Epithelial cell of proximal tubule (primary cell): ENCODE measurements at regions not wholly inside any gene's neighbourhood (a gene's known extent, or its start where the extent isn't known, plus 50 kb on each side); places are given as distances from the start of the nearest gene placed in this dataset.
"Not testable (repeated sequence)": the region's sequence is repeated elsewhere in the genome, so short reads cannot be mapped to it uniquely, and the experiment has no call there.

Experiments
- DNase-seq: peaks from one replicate; pipeline ENCODE4 v3.0.0-alpha.2; 2011; ENCODE audit warnings: low read depth
- H3K4me3 ChIP-seq: 2 replicates; pipeline ENCODE4 v1.5.1; 2011; ENCODE audit warnings: low read depth, mild to moderate bottlenecking, low read length
- TF ChIP-seq, protein P1 (sequence below): conservative IDR thresholded peaks from 2 replicates; pipeline ENCODE4 v1.5.1; 2012; ENCODE audit warnings: low read depth, mild to moderate bottlenecking, low read length

DNA sequence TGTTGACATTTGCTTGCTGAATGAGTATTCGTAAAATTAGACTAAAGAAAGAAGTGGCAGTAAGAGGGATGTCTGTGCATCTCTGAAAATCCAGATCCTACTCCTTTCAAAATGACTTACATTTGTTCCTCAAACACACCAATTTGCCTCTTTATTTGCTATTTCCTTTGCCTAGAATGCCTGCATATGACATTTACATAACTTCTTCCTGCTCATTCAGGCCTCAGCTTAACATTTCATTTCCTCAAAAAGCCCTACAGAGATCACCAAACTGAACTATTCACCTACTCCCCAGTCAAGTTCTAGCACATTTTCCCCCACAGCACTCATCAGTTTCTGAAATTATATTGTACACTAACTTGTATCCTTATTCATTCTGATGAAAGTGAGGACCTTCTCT lies 907.2 kb downstream of the LRFN5 start:
- no peak for DNase-seq

DNA sequence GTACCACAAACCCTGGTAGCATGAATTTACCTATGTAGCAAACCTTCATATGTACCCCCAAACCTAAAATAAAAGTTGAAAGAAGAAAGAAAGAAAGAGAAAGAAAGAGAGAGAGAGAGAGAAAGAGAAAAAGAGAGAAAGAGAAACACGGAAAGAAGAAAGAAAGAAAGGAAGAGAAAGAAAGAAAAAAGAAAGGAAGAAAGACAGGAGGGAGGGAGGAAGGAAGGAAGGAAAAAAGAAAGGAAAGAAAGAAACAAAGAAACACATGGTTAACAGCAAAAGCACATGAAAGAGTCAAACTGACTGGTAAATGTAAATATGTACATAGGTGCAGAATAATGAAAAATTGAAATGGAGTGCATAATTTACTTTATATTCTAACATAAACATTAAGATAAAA lies 903.4 kb downstream of the LRFN5 start:
- H3K4me3 ChIP-seq, result no peak overlapping the region
- TF ChIP-seq, protein P1, sequence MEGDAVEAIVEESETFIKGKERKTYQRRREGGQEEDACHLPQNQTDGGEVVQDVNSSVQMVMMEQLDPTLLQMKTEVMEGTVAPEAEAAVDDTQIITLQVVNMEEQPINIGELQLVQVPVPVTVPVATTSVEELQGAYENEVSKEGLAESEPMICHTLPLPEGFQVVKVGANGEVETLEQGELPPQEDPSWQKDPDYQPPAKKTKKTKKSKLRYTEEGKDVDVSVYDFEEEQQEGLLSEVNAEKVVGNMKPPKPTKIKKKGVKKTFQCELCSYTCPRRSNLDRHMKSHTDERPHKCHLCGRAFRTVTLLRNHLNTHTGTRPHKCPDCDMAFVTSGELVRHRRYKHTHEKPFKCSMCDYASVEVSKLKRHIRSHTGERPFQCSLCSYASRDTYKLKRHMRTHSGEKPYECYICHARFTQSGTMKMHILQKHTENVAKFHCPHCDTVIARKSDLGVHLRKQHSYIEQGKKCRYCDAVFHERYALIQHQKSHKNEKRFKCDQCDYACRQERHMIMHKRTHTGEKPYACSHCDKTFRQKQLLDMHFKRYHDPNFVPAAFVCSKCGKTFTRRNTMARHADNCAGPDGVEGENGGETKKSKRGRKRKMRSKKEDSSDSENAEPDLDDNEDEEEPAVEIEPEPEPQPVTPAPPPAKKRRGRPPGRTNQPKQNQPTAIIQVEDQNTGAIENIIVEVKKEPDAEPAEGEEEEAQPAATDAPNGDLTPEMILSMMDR, result no peak
- no peak for DNase-seq

More for the DNA sequence above, 907.2 kb downstream of the LRFN5 start:
- H3K4me3 ChIP-seq, result no peak overlapping the region
- TF ChIP-seq, protein P1, result no peak

DNA sequence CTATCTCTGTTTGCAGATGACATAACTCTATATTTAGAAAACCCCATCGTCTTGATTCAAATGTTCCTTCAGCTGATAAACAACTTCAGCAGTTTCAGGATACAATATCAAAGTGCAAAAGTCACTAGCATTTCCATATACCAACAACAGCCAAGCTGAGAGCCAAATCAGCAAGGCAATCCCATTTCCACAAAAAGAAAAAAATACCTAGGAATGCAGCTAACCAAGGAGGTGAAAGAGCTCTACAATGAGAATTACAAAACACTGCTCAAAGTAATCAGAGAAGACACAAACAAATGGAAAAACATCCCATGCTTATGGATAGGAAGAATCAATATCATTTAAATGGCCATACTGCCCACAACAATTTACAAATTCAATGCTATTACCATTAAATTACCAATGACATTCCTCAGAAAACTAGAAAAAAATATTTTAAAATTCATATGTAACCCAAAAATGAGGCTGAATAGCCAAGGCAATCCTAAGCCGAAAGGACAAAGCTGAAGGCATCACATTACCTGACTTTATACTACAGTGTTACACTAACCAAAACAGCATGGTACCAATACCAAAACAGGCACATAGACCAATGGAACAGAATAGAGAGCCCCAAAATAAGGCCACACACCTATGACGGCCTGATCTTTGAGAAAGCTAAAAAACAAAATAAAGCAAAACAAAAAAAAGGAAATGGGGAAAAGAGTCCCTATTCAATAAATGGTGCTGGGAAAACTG lies 901.7 kb downstream of the LRFN5 start:
- no peak for DNase-seq
- TF ChIP-seq, protein P1, result no peak

DNA sequence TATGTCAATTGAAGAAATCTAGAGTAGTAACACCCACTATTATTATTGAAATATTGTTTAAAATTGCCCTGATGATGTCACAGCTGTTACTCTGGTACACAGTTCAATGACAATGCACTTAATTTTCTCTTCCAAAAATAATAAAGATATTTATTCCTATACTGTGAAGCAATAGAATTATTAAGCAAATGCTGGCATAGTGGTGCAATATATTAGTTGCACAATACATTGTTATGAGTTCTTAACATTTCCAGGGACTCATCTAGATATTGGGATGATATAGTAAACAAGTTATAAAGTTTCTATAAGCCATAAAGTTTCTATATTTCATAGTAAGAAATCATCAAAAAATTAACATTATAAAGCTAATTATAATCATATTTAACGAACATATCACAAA lies 897.8 kb downstream of the LRFN5 start:
- TF ChIP-seq, protein P1, result no peak
- no peak overlapping the region for H3K4me3 ChIP-seq
- DNase-seq, result no peak

More for the DNA sequence above, 901.7 kb downstream of the LRFN5 start:
- no peak overlapping the region for H3K4me3 ChIP-seq

DNA sequence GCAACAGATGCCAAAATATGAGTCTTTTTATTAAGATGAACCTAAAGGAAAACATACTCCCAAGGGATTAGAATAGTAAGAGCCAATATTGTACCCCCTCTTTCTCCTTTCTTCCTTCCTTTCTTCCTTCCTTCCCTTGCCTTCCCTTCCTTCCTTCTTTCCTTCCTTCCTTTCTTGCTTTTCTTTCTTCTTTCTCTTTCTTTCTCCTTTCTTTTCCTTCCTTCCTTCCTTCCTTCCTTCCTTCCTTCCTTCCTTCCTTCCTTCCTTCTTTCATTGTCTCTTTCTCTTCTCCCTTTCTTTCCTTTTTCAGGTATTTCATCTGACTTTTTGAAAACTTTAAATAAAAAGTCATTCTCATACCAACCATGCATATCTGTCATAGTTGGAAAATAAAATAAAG lies 892.5 kb downstream of the LRFN5 start:
- no peak overlapping the region for H3K4me3 ChIP-seq
- no peak for DNase-seq
- TF ChIP-seq, protein P1, result no peak

DNA sequence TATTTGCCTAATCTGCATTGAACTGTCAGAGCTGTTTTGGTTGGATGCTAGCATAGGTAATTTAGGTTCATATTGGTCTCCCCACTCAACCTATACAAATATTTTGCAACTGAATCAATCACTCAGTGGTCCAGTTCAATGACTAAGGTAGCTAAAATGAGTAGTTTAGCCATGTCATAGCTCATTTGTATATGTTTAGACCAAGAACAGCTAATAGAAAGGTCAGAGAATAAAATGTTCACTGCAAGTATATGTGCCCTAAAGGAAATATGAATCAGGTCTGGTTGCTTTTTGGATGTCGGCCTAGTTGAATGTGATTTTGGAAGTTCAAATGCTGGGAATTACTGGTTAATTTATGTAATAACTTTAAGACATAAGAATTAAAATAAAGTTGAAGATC lies 883.9 kb downstream of the LRFN5 start:
- TF ChIP-seq, protein P1, result no peak
- DNase-seq, result no peak
- H3K4me3 ChIP-seq, result no peak overlapping the region

DNA sequence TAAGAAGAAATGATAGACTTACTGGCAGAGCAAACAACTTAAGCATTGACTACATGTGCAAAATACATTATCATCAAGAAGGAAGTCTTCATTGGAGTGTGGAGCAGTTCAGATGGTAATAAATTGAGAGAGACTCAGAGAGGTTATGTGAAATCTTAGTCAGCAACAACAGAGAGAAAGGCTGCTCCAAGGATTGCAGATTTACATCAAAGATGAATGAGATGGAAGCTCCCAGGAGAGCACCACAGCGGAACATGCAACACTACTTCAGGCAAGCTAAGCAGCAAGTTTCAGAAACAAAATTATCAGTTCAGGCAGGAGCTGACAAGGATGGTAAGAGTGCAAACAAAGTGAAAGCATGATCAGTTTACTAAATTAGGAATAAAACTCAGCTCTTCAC lies 882.3 kb downstream of the LRFN5 start:
- H3K4me3 ChIP-seq, result no peak overlapping the region
- TF ChIP-seq, protein P1, result no peak
- DNase-seq, result no peak

DNA sequence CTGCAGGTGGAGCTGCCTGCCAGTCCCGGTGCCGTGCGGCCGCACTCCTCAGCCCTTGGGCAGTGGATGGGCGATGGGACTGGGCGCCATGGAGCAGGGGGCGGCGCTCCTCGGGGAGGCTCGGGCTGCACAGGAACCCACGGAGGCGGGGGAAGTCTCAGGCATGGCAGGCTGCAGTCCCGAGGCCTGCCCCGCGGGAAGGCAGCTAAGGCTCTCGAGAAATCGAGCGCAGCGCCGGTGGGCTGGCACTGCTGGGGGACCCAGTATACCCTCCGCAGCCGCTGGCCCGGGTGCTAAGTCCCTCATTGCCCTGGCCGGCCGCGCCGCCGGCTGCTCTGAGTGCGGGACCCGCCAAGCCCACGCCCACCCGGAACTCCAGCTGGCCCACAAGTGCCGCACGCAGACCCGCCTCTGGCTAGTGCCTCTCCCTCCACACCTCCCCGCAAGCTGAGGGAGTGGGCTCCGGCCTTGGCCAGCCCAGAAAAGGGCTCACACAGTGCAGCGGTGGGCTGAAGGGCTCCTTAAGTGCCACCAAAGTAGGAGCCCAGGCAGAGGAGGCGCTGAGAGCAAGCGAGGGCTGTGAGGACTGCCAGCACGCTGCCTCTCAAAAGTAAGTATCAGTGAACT lies 875.8 kb downstream of the LRFN5 start:
- H3K4me3 ChIP-seq, result not testable (repeated sequence)

DNA sequence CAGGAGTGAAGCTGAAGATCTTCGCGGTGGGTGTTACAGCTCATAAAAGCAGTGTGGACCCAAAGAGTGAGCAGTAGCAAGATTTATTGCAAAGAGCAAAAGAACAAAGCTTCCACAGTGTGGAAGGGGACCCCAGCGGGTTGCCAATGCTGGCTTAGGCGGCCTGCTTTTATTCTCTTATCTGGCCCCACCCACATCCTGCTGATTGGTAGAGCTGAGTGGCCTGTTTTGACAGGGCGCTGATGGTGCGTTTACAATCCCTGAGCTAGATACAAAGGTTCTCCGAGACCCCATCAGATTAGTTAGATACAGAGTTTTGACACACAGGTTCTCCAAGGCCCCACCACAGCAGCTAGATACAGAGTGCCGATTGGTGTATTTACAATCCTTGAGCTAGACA lies 875.0 kb downstream of the LRFN5 start:
- DNase-seq, H3K4me3 ChIP-seq: not testable (repeated sequence)

More for the DNA sequence above, 875.8 kb downstream of the LRFN5 start:
- DNase-seq, result not testable (repeated sequence)
